ENCODE measurements at regions not wholly inside any gene's neighbourhood (a gene's known extent, or its start where the extent isn't known, plus 50 kb on each side); places are given as distances from the start of the nearest gene placed in this dataset.

GRCh38 chr2:239865059-239865639 is 160.0 kb downstream of the NDUFA10 start:
- TF ChIP-seq RAD21 (IDR thresholded peaks at IDR 0.05; ENCODE audit: insufficient read depth, low read depth, low read length) (no peak), POU2F2 (IDR thresholded peaks at IDR 0.05; ENCODE audit: borderline replicate concordance, low read depth, low read length) (no peak)
- H3K27ac ChIP-seq (ENCODE audit: control insufficient read depth, insufficient read depth), result no peak overlapping the region
- ATAC-seq (no peak), DNase-seq (ENCODE audit: low read depth, low spot score) (no peak), FAIRE-seq (no peak)
- H3K4me1 ChIP-seq (ENCODE audit: control insufficient read depth, insufficient read depth, low read length), result no peaks in the 10 kb centered on the region
- H3K27me3 ChIP-seq (replicated peaks in 1 of 2; ENCODE audit: control insufficient read depth in 2 of 2, insufficient read depth in 2 of 2, low read length in 1 of 2), result no peaks in the 10 kb centered on the region
- no peaks in the 10 kb centered on the region; the same call in 2 of the 3 replicates for H3K9me3 ChIP-seq (replicated peaks; ENCODE audit: control insufficient read depth, insufficient read depth, low read length)
- no TSS peak for BruUV-seq (replicated peaks)
- no peak overlapping the region for H3K4me2 ChIP-seq (ENCODE audit: control insufficient read depth, insufficient read depth)
- ChIA-PET CTCF (no interaction called here), POLR2A (no interaction called here), SMC1A (ENCODE audit: uncharacterized antibody, unreplicated experiment) (no interaction called here), RAD21 (ENCODE audit: unreplicated experiment) (no interaction called here)
- no peak overlapping the region for H3K9ac ChIP-seq (ENCODE audit: control insufficient read depth, insufficient read depth, low read length)
- H4K20me1 ChIP-seq (ENCODE audit: control insufficient read depth, insufficient read depth), result no peaks in the 10 kb centered on the region
- no peaks in the 10 kb centered on the region for H3K79me2 ChIP-seq (ENCODE audit: control insufficient read depth, insufficient read depth, low read length)
- in situ Hi-C loops (cut with MboI) (no loop called here), intact Hi-C loops (cut with micrococcal nuclease; ENCODE audit: unreplicated experiment) (no loop called here)
- no peak overlapping the region for H2AFZ ChIP-seq (ENCODE audit: control insufficient read depth, low read depth, low read length)
- H3K36me3 ChIP-seq (ENCODE audit: control insufficient read depth in 2 of 2, insufficient read depth in 2 of 2, low read length in 1 of 2), result no peaks in the 10 kb centered on the region
- 91% methylated on average over 23 of the region's 42 CpGs for WGBS (ENCODE audit: insufficient coverage, insufficient replicate concordance, low lambda C conversion rate, missing lambda C conversion rate)
- H3K4me3 ChIP-seq, result no peak overlapping the region

DNA sequence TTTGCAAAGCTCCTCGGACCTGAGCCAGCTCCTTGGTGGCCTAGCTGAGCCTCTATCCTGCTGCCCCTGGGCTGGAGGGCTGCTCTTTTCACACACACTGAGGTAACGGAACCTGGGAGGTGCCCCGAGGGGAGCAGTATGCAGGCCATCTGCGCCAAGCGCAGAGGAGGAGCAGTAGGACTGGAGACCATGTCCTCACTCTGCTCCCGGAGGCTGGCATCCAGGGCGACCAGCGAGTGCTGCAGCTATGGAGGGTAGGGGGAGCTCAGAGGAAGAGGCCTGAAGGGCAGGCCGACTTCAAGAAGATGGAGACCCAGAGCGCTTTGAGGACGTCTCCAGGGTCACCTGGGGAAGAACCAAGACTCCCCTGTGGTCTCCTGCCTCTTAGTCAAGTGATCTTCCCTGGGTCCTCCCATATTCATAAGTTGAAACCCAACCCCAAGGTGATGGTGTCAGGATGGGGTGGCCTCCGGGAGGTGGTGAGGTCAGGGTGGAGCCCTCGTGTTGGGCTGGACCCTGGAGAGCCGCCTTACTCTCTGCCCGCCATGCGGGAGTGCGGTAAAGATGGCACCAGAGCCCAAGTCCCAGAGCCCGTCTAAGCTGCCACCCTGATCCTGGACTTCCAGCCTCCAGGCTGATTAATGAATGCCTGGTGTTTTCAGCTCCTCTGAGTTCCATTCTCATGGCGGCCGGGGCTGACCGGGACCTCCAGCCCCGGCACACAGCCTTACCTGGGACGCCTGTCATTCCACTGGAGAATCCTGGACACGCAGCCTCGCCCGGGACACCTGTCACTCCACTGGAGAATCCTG is 160.7 kb downstream of the NDUFA10 start:
- H3K4me3 ChIP-seq, result no peak overlapping the region
- DNase-seq (ENCODE audit: low read depth, low spot score) (no peak), FAIRE-seq (no peak), ATAC-seq (no peak)
- no peak overlapping the region for H3K9ac ChIP-seq (ENCODE audit: control insufficient read depth, insufficient read depth, low read length)
- no peak overlapping the region for H2AFZ ChIP-seq (ENCODE audit: control insufficient read depth, low read depth, low read length)
- 77% methylated on average over 26 of the region's 26 CpGs for WGBS (ENCODE audit: insufficient coverage, insufficient replicate concordance, low lambda C conversion rate, missing lambda C conversion rate)
- H3K4me2 ChIP-seq (ENCODE audit: control insufficient read depth, insufficient read depth), result no peak overlapping the region
- intact Hi-C loops (cut with micrococcal nuclease; ENCODE audit: unreplicated experiment) (no loop called here), in situ Hi-C loops (cut with MboI) (no loop called here)
- no peaks in the 10 kb centered on the region for H3K4me1 ChIP-seq (ENCODE audit: control insufficient read depth, insufficient read depth, low read length)
- ChIA-PET RAD21 (ENCODE audit: unreplicated experiment) (no interaction called here), POLR2A (no interaction called here), SMC1A (ENCODE audit: uncharacterized antibody, unreplicated experiment) (no interaction called here), CTCF (no interaction called here)
- H4K20me1 ChIP-seq (ENCODE audit: control insufficient read depth, insufficient read depth), result no peaks in the 10 kb centered on the region
- H3K36me3 ChIP-seq (ENCODE audit: control insufficient read depth in 2 of 2, insufficient read depth in 2 of 2, low read length in 1 of 2), result no peaks in the 10 kb centered on the region
- no TSS peak for BruUV-seq (replicated peaks)
- H3K9me3 ChIP-seq (replicated peaks; ENCODE audit: control insufficient read depth, insufficient read depth, low read length), result no peaks in the 10 kb centered on the region; the same call in 2 of the 3 replicates
- H3K27ac ChIP-seq (ENCODE audit: control insufficient read depth, insufficient read depth), result no peak overlapping the region
- no peaks in the 10 kb centered on the region for H3K27me3 ChIP-seq (replicated peaks in 1 of 2; ENCODE audit: control insufficient read depth in 2 of 2, insufficient read depth in 2 of 2, low read length in 1 of 2)
- no peaks in the 10 kb centered on the region for H3K79me2 ChIP-seq (ENCODE audit: control insufficient read depth, insufficient read depth, low read length)
- TF ChIP-seq BCL11A (IDR thresholded peaks at IDR 0.05; ENCODE audit: low read depth, low read length) (no peak), RB1 (IDR thresholded peaks at IDR 0.05; ENCODE audit: borderline replicate concordance) (no peak), SRF (IDR thresholded peaks at IDR 0.05; ENCODE audit: low read depth in 2 of 2, low read length in 2 of 2) (no peak), GATAD2B (conservative IDR thresholded peaks at IDR 0.05; ENCODE audit: low read depth) (no peak), RUNX3 (IDR thresholded peaks at IDR 0.05; ENCODE audit: low read length) (no peak), SUZ12 (IDR thresholded peaks at IDR 0.05; ENCODE audit: unreplicated experiment) (no peak), SIN3A (IDR thresholded peaks at IDR 0.05; ENCODE audit: low read depth, low read length) (no peak), ZBED1 (IDR thresholded peaks at IDR 0.05; ENCODE audit: borderline replicate concordance) (no peak), ZNF207 (IDR thresholded peaks at IDR 0.05; ENCODE audit: borderline replicate concordance) (no peak), PAX8 (IDR thresholded peaks at IDR 0.05) (no peak), JUND (IDR thresholded peaks at IDR 0.05; ENCODE audit: low read depth, low read length) (no peak)

Data from GM12878 (cell line).